Liver (tissue), 3 donors: ENCODE measurements at regions not wholly inside any gene's neighbourhood (a gene's known extent, or its start where the extent isn't known, plus 50 kb on each side); places are given as distances from the start of the nearest gene placed in this dataset.

ENCODE experiments used
- CTCF ChIP-seq: fragments of 150-350 bp; IDR thresholded peaks from 2 replicates; pipeline ENCODE4 v1.5.1; 2017; ENCODE audit warnings: improper control_type of control experiment, low read depth, low read length; ENCODE audit not compliant: missing input control
- FOXA1 ChIP-seq: IDR thresholded peaks from 2 replicates; pipeline ENCODE4 v1.6.1; 2016; ENCODE audit warnings: antibody characterized with exemption
- MAX ChIP-seq: IDR thresholded peaks from 2 replicates; pipeline ENCODE4 v1.6.1; 2016; ENCODE audit warnings: antibody characterized with exemption
- REST ChIP-seq: IDR thresholded peaks from 2 replicates; pipeline ENCODE4 v1.6.1; 2016; ENCODE audit warnings: antibody characterized with exemption, mild to moderate bottlenecking
- SP1 ChIP-seq: IDR thresholded peaks from 2 replicates; pipeline ENCODE4 v1.6.1; 2018; ENCODE audit warnings: antibody characterized with exemption, mild to moderate bottlenecking
- TAF1 ChIP-seq: conservative IDR thresholded peaks from 2 replicates; pipeline ENCODE4 v1.6.1; 2016; ENCODE audit warnings: antibody characterized with exemption, mild to moderate bottlenecking
- ZBTB33 ChIP-seq: IDR thresholded peaks from 2 replicates; pipeline ENCODE4 v1.6.1; 2016; ENCODE audit warnings: antibody characterized with exemption
- donor health status: healthy.
- donor health status: healthy.

GRCh38 chr17:45730192-45730591 is 53.9 kb upstream of the CRHR1 start:
- TF ChIP-seq CTCF (no peak), SP1 (no peak), TAF1 (no peak), FOXA1 (no peak), MAX (no peak), REST (no peak), ZBTB33 (no peak)
